SK-MEL-5 (cell line): ENCODE measurements at regions not wholly inside any gene's neighbourhood (a gene's known extent, or its start where the extent isn't known, plus 50 kb on each side); places are given as distances from the start of the nearest gene placed in this dataset.
A peak's percentile ranks its signal among the peaks of the same experiment; 100 is the strongest.

ENCODE experiments used
- DNase-seq: peaks from one replicate; pipeline ENCODE4 v3.0.0-alpha.2; 2016; ENCODE audit warnings: low read depth, low spot score
- in situ Hi-C: cut with HindIII; loops from 2 replicates; pipeline ENCODE4 v1.10.0; 2016; ENCODE audit warnings: low sequenced_read_pairs, high pct_unique_total_duplicates, low pct_unique_long_range_greater_than_20kb

DNA sequence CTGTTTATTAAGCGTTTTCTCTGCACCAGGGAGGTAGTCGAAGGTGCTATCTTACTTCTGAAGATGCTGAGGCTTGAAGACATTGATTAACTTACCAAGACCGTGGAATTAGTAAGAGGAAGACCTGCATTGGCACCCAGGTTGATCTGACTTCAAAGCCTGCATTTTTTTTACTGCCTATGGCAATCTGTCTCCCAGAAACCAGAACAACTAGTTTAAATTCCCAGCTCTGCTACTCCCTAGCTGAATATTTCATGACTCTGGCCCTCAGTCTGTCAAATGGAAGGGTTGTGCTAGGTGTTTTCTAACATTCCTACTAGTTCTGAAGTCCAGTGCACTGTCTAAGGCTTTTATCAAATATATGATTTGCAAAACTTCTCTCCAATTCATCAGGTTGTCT, 52.0 kb upstream of the GRAMD1B start:
- in situ Hi-C loops, result no loop called here
- DNase-seq, result no peak

GRCh38 chr11:123377355-123377754, 52.7 kb upstream of the GRAMD1B start:
- in situ Hi-C loops, result no loop called here
- DNase-seq, result no peak

DNA sequence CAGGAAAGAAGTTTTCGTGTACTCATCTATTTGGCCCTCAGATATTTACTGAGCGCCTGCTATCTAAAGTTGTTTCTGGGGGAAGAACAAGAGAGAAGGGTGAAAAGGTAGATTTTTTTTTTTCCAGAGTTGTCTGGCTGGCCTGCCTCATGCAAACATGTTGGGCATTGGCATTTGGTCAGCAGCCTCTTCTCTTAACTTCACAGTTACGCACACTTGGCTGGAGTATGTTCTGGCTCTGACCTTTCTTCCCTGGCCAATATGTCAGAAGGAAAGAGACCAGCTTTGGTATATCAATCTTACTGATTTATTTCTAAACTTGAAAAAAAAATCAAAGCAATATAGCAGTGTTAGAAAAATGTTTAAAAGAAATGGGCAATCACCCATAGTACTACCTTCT, 54.2 kb upstream of the GRAMD1B start:
- in situ Hi-C loops, result no loop called here

GRCh38 chr11:123374622-123374968, 55.5 kb upstream of the GRAMD1B start:
- in situ Hi-C loops, result no loop called here
- no peak for DNase-seq

More for the DNA sequence above, 54.2 kb upstream of the GRAMD1B start:
- DNase-seq, result no peak

DNA sequence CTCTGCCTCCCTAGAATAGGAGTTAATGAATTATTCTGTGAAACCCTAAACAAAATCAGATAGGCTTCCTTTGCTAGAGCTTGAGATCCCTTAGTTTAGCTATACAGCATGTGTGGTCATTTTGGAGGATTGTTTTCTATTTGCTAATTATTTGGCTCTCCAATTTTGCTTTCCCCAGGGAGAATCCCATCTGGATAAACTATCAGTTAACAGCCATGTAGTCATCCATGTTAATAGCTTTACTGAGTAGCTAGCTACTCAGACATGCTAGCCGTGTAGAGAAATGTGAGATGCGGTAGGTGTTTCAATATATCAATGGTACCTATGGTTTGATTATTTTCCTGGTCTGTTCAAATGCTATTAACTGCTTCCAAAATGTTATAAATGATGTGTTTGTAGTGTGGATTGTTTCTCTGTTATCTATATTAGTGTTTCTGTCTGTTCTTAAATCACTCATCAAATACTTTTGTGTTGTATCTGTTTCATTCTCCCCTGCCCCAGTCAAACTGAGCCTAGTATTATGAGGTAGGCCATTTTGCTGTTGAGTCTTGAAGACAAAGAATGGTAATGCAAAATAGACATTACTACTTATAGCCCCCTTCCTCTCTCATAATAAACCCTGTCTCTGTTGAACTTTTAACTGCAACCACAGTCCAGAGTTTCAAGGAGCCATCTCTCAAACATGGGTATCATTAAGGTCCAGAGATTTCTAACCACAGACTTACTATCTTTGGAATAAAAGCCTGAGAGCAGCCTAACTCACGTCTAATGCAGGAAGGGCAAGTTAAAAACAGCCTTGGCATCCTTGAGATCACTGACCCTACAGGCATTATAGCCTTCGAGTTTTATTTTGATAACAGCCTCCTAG, 56.1 kb upstream of the GRAMD1B start:
- in situ Hi-C loops, result no loop called here
- DNase-seq, result no peak

GRCh38 chr11:123371506-123372297, 58.4 kb upstream of the GRAMD1B start:
- in situ Hi-C loops, result no loop called here
- DNase-seq, result peak; percentile 63

DNA sequence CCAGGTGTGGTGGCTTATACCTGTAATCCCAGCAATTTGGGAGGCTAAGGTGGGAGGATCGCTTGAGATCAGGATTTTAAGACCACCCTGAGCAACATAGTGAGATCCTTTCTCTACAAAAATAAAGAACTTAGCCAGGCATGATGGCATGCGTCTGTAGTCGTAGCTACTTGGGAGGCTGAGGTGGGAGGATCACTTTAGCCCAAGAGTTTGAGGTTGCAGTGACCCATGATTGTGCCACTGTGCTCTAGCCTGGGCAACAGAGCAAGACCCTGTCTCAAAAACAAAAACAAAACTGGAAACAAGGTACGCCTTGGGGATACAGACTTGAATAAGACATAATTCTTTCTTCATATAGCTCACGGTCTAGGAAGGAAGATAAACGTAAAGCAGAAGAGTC, 63.1 kb upstream of the GRAMD1B start:
- DNase-seq, result no peak
- in situ Hi-C loops, result no loop called here

GRCh38 chr11:123365955-123366354, 64.1 kb upstream of the GRAMD1B start:
- in situ Hi-C loops, result no loop called here
- no peak for DNase-seq

DNA sequence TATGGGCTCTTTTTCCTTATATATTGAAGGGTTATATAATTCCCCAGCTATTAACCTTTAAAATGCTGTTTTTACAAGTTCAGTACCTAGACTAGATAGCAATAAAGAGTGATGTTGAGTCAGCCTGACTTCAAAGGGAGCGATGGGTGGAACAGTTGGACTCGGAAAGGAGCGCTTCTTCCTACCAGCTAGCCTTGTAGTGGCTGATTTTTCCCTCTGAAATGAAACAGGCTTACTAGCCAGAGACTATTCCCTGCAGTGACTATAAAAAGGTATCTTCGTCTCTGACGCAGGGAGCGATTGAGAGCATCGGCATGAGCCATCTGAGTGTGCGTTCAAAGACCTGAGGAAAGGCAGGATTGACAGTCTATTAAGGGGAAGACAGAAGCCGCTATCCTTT, 66.0 kb upstream of the GRAMD1B start:
- in situ Hi-C loops, result no loop called here
- DNase-seq, result no peak

GRCh38 chr11:123363556-123363955, 66.5 kb upstream of the GRAMD1B start:
- no peak for DNase-seq
- in situ Hi-C loops, result no loop called here

GRCh38 chr11:123362941-123363340, 67.1 kb upstream of the GRAMD1B start:
- in situ Hi-C loops, result no loop called here
- DNase-seq, result no peak

- DNase-seq, result no peak
- in situ Hi-C loops, result no loop called here
These were observed 67.9 kb upstream of the GRAMD1B start for GRCh38 chr11:123362186-123362585.

- no peak for DNase-seq
- in situ Hi-C loops, result no loop called here
These were observed 69.0 kb upstream of the GRAMD1B start for GRCh38 chr11:123361110-123361509.

DNA sequence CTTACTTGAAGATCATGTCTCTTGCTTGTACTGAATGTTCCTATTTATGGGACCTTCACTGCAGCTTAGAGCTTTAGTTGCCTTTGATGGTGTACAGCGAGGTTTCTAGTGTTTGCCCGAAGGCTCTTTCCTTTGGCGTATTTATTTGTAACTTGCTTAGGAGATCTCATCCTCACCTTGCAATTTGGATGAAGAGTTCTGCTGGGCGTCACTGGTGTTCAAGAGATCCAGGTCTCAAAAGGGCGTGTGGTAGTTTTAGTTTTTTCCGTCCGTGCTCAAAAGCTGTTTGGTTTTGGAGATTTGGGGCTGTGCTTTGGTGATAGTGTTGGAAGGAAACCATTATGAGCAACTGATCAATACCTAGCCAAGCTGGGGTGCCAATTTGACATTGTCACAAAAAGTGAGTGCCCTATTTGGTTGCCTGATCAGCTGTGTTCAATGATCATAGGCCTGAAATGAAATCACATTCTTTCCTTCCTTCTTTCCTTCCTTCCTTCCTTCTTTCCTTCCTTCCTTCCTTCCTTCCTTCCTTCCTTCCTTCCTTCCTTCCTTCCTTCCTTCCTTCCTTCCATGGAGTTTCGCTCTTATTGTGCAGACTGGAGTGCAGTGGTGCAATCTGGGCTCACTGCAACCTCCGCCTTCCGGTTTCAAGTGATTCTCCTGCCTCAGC, 69.7 kb upstream of the GRAMD1B start:
- in situ Hi-C loops, result no loop called here
- no peak for DNase-seq

GRCh38 chr11:123357990-123358827, 71.9 kb upstream of the GRAMD1B start:
- DNase-seq, result peak; percentile 38
- in situ Hi-C loops, result no loop called here

DNA sequence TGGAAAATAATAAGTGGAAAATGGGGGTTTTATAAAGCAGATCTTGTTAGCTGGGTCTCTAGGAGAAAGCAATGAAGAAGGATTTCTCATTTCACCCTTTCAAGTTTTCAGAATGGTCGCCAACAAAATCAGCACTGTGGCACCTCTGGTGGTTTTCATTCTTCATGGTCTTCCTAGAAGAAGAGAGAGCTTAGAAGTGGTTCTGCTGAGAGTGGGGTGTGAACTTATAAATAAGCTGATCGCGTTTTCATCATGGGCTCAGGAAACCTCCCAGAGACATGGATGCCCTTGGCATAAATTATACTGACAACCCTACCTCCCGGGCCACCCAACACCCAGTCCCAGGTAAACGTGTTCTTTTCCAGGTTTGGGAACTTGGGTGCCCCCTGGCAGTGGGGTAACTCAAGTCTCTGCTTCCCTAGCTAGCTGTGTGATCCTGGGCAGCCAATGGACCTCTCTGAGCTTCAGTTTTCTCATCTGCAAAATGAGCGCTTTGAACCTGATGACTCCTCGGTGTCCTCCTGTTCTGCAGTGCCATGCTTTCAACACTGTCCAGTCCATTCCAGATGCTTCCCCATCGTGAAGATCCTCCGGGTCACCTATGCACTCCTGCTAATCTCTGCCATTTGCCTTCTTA, 72.6 kb upstream of the GRAMD1B start:
- DNase-seq, result no peak
- in situ Hi-C loops, result no loop called here

- in situ Hi-C loops, result no loop called here
- no peak for DNase-seq
These were observed 73.5 kb upstream of the GRAMD1B start for GRCh38 chr11:123356539-123356938.
